Right ventricle myocardium superior (tissue), 1 donor: ENCODE measurements at regions not wholly inside any gene's neighbourhood (a gene's known extent, or its start where the extent isn't known, plus 50 kb on each side); places are given as distances from the start of the nearest gene placed in this dataset.
A peak's percentile ranks its signal among the peaks of the same experiment; 100 is the strongest.

Experiments used
- ATAC-seq: fragments of 200-7000 bp; cut with Tn5 transposase; one replicate; pipeline ENCODE4 v1.9.1; 2020; ENCODE audit warnings: mild to moderate bottlenecking; ENCODE audit not compliant: poor library complexity
- DNase-seq: peaks from one replicate; pipeline ENCODE4 v3.0.0-alpha.2; 2020
- intact Hi-C: fragments of 100-400 bp; cut with DNase I; formaldehyde crosslinking; loops from one replicate; pipeline ENCODE4 v1.11.2; 2022
- donor health status: DM: no; HTN: yes; CAD: no; lungs with severe emphysema.

- intact Hi-C loops, result no loop called here
- DNase-seq (no peak), ATAC-seq (no peak)
These were observed 53.6 kb upstream of the DYNC1I1 start for GRCh38 chr7:95718577-95719410.

GRCh38 chr7:95716357-95717122 is 55.8 kb upstream of the DYNC1I1 start:
- intact Hi-C loops, result no loop called here
- DNase-seq (no peak), ATAC-seq (peak; percentile 90)

GRCh38 chr7:95715274-95715673 is 57.1 kb upstream of the DYNC1I1 start:
- intact Hi-C loops, result no loop called here
- DNase-seq (no peak), ATAC-seq (no peak)

GRCh38 chr7:95710711-95711110 is 61.6 kb upstream of the DYNC1I1 start:
- ATAC-seq (no peak), DNase-seq (no peak)
- intact Hi-C loops, result no loop called here

- intact Hi-C loops, result no loop called here
- DNase-seq, result no peak
- no peak for ATAC-seq
These were observed 71.4 kb upstream of the DYNC1I1 start for GRCh38 chr7:95700917-95701316.

- ATAC-seq (no peak), DNase-seq (no peak)
- intact Hi-C loops, result no loop called here
These were observed 78.0 kb upstream of the DYNC1I1 start for GRCh38 chr7:95694334-95694733.

- DNase-seq (no peak), ATAC-seq (no peak)
- intact Hi-C loops, result no loop called here
These were observed 78.6 kb upstream of the DYNC1I1 start for GRCh38 chr7:95693551-95694333.

- intact Hi-C loops, result no loop called here
These were observed 80.9 kb upstream of the DYNC1I1 start for GRCh38 chr7:95691464-95691863.

GRCh38 chr7:95690367-95690947 is 81.9 kb upstream of the DYNC1I1 start:
- intact Hi-C loops, result no loop called here
- ATAC-seq, result peak; percentile 73

More at GRCh38 chr7:95691464-95691863, 80.9 kb upstream of the DYNC1I1 start:
- no peak for ATAC-seq
- no peak for DNase-seq

GRCh38 chr7:95688931-95689495 is 83.3 kb upstream of the DYNC1I1 start:
- ATAC-seq (peak; percentile 30), DNase-seq (no peak)
- intact Hi-C loops, result loop anchor here (5.0 kb wide), 2 partner anchors 162 to 177 kb away; no protein-coding TSS in a partner anchor

More at GRCh38 chr7:95690367-95690947, 81.9 kb upstream of the DYNC1I1 start:
- DNase-seq, result no peak

GRCh38 chr7:95687759-95688343 is 84.5 kb upstream of the DYNC1I1 start:
- intact Hi-C loops, result loop anchor here (5.0 kb wide), 2 partner anchors 161 to 176 kb away; no protein-coding TSS in a partner anchor
- ATAC-seq (peak; percentile 37), DNase-seq (no peak)

GRCh38 chr7:95686109-95686508 is 86.2 kb upstream of the DYNC1I1 start:
- DNase-seq (no peak), ATAC-seq (peak; percentile 43)
- intact Hi-C loops, result loop anchor here (5.0 kb wide), 2 partner anchors 159 to 174 kb away; no protein-coding TSS in a partner anchor

- ATAC-seq (no peak), DNase-seq (no peak)
- intact Hi-C loops, result loop anchor here (5.0 kb wide), 2 partner anchors 87 to 142 kb away; partner anchors contain the start of gene PDK4
These were observed 87.8 kb upstream of the DYNC1I1 start for GRCh38 chr7:95684505-95684904.

GRCh38 chr7:95684037-95684436 is 87.7 kb upstream of the PDK4 start:
- intact Hi-C loops, result loop anchor here (5.0 kb wide), 2 partner anchors 87 to 142 kb away; partner anchors contain the start of gene PDK4
- no peak for DNase-seq
- peak; percentile 79 for ATAC-seq

GRCh38 chr7:95682913-95683312 is 86.6 kb upstream of the PDK4 start:
- DNase-seq, result no peak
- intact Hi-C loops, result loop anchor here (5.0 kb wide), 2 partner anchors 86 to 141 kb away; partner anchors contain the start of gene PDK4
- ATAC-seq, result no peak

- ATAC-seq, result no peak
These were observed 80.4 kb upstream of the PDK4 start for GRCh38 chr7:95676691-95677090.

GRCh38 chr7:95675632-95676031 is 79.3 kb upstream of the PDK4 start:
- no peak for DNase-seq
- no peak for ATAC-seq
- intact Hi-C loops, result no loop called here

More at GRCh38 chr7:95676691-95677090, 80.4 kb upstream of the PDK4 start:
- intact Hi-C loops, result no loop called here
- no peak for DNase-seq

- intact Hi-C loops, result no loop called here
- DNase-seq, result no peak
- ATAC-seq, result no peak
These were observed 78.7 kb upstream of the PDK4 start for GRCh38 chr7:95675016-95675415.
